ENCODE measurements at regions not wholly inside any gene's neighbourhood (a gene's known extent, or its start where the extent isn't known, plus 50 kb on each side); places are given as distances from the start of the nearest gene placed in this dataset.

- TF ChIP-seq CTCF (IDR thresholded peaks at IDR 0.05) (no peak), POLR2A (IDR thresholded peaks at IDR 0.05) (no peak), EP300 (IDR thresholded peaks at IDR 0.05) (no peak), POLR2AphosphoS5 (IDR thresholded peaks at IDR 0.05) (no peak)
These were observed 501.8 kb downstream of the ANKRD50 start for GRCh38 chr4:124210746-124211145.

All from suprapubic skin (tissue), 4 donors.